M059J (cell line): ENCODE measurements at regions not wholly inside any gene's neighbourhood (a gene's known extent, or its start where the extent isn't known, plus 50 kb on each side); places are given as distances from the start of the nearest gene placed in this dataset.

Experiments used
- DNase-seq: peaks from one replicate; pipeline ENCODE4 v3.0.0-alpha.2; 2012; ENCODE audit warnings: low read depth

DNA sequence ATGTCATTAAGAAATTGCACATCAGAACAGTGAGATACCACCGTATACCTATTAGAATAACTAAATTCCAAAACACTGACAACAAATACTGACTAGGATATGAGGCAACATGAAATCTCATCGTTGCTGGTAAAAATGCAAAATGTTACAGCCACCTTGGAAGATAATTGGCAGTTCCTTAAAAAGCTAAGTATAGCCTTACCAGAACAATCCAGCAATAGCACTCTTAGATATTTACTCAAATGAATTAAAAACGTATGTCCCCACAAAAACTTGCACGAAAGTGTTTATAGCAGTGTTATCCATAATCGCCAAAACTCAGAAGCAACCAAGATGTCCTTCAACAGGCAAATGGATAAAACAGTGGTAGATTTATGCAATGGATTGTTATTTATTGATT is 241.7 kb downstream of the EPHA4 start:
- no peak for DNase-seq

DNA sequence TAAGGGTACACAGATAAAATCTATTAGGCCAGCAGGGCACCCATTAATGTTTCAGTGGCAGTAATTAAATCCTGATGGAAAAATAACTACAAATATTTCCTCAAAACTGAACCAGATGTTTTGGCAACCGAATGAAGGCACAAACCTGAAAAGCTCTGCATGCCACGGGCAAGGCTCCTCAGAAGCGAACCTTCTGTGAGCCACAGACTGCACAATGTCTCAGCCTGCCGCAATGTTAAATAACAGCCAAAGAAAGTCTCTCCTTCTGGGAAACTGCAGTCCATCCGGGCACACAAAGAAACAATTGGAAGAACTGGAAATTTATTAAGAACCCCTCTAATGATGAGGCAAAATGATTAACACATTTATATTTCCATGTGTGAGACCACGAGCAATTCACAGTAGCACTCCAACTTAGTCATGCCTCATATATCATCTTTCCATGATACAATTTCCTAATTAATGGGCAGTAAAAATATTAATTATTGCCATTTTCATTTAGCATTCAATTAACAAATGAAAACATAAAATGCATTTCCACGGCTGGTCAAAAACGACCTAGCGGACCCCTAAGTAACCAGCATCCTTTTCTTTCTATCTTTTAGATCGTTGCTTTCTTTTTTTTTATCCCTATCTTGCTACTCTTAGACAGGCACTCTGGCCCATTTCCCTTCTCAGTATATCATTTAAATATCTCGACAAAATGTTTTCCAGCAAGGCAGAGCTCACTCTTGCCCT is 237.5 kb downstream of the EPHA4 start:
- no peak for DNase-seq

DNA sequence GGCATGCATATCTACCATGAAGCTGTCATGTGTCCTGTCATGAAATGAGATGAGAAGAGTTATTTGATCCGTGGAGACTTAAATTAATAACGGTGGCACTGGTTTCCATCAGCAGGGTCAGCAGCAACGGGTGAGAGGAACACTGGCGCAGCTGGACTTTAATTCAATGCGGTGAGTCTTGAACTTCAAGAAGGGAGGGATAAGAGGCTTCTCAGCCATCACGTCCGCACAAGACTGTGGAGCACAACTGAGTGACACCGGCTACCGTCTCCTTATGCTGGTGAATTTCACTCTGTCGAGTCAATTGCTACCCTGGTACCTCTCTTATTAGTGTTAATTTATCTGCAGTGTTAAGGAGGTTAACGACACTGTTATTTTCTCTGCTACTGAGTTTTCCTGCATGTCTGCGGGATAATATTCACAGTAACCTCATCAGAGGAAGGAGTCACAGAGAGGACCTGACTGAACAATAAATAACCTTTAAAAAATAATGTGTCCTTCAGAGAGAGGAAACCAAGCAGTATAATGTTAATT is 236.8 kb downstream of the EPHA4 start:
- DNase-seq = no peak

DNA sequence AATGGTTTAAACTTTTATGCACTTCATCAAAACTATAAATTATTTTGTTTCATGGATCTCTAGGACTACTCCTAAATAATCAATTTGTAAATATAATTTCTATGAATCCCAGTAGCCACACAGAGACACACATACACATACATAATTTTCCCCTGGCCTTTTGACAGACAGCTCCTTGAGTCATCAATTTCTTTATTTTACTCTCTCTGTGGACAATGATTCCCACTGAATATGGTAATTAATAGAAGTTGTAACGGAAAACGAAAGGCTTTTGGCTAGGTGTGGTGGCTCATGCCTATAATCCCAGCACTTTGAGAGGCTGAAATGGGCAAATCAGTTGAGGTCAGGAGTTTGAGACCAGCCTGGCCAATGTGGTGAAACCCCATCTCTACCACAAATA is 235.1 kb downstream of the EPHA4 start:
- DNase-seq = no peak

DNA sequence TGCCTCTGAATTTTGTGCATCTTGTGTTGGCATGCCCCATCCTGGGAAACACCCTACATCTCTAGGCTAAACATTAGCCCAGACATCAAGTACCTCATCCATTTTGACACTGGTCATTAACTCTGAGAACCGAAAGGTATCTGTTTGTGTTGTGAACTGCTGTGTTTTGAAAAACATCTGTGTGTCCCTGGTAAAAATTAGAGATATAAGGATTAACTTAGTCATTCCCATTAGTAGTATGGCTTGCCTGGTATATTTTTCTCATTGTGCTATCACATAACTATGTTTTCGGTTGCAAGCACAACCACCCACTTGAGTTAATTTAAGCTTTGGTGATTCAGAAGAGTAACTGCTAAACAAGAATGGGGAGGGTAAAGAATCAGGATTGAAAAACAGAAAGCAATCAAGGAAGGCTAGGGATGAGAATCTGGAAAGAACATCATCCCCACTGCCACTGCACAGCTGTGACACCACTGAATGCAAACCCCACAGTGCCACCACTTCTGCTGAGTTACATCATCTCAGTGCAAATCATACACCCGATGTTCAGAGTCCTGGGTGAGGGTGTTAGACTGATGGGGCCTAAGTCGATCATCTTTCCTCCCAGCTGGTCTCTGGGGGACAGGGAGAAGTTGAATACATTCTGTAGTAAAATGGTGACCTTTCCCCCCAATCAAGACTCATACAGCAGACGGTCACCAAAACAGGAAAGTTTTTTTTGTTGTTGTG is 234.0 kb downstream of the EPHA4 start:
- DNase-seq = no peak

DNA sequence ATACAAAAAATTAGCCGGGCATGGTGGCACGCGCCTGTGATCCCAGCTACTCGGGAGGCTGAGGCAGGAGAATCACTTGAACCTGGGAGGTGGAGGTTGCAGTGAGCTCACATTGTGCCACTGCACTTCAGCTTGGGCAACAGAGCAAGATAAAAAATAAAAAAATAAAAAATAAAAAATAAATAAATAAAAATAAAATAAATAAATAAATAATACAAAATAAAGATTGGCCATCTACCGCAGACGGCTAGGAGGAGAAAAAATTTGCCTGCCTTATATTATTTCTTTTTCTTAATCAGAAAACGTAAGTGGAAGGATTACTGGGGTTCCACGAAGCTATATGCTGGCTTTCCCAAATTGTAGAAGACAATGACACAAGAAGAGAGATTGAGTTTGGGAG is 229.7 kb downstream of the EPHA4 start:
- no peak for DNase-seq

DNA sequence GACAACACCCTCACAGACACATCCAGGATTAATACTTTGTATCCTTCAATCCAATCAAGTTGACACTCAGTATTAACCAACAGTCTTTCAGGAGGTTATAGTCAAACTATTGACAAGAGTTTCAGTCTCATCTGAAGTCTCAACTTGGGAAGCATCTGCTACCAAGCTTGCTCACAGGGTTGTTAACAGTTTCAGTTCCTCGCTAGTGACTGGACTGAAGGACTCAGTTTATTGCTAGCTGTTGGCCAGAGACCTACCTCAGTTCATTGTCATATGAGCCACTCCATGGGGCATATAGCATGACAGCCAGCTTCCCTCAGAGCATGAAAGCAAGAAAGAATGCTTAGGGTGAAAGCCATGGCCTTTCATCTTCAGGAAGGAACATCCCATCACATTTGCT is 228.6 kb downstream of the EPHA4 start:
- DNase-seq = no peak

DNA sequence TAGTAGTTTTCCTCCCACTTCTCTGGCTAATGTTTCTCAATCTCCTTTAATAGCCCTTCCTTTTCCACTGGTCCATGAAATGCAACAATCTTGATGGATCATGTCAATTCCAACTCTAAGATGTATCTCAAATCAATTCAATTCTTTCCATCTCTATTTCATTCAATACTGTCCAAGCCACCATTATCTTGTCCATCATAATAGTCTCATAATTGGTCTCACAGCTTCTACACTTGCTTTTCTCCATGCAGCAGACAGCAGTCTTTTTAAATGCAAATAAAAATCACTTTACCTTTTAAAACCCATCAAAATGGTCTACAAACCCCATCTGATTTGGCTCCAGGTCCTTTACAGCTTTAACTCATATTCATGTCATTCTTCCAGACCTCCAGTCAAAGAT is 226.6 kb downstream of the EPHA4 start:
- DNase-seq = no peak

DNA sequence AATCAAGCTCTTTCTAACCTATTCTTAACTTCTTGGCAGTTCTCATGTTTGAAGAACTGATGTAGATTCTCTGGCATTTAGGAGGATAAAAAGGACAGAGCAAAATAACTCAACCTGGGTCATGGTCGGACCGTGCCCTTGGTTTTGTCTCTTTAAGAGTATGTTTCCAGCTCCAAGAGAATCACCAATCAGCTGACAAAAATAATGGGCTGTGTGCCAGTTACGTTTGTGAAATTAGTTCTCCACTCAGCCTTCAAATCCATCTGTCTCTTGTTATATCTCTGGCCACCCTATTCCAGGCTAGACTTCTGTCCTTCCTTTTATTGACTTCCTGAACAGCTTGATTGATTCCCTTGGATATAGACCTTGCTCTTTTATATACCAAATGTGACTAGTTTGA is 225.7 kb downstream of the EPHA4 start:
- no peak for DNase-seq

DNA sequence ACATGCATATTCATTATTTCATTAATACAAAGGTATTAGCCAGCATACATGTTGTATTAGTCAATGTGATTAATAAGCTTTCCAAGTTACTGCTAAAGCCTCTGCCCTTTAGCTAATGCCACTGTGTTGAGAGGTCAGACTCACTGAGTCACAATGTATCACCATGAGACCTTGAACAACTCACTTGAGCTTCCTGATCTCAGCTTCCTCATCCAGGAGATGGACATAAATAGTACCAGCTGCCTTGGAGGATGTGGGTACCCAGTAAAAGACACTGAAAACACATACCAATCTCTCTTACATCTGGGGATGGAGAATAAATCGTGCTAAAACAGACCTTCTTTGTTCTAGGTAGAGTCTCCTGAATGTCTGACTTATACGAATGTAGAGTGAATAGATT is 224.6 kb downstream of the EPHA4 start:
- DNase-seq = peak; percentile 3

DNA sequence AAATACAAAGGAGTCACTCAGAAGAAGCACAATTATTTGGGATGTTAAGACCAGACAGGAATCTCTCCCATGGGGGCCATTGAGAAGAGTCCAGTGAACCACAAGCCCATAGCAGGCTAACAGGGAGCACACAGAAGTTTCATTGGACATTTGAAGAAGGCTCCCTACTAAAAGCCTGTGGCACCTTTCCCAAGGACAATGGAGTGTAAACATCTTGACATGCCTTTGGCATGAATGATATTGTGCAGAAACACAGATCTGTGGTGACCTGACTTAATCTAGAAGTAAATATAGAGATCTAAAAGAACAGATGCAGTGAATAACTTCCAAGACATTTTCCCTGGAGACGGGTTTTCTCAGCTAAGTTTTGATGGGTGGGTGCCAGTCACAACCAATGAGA is 221.5 kb downstream of the EPHA4 start:
- peak; percentile 36 for DNase-seq

DNA sequence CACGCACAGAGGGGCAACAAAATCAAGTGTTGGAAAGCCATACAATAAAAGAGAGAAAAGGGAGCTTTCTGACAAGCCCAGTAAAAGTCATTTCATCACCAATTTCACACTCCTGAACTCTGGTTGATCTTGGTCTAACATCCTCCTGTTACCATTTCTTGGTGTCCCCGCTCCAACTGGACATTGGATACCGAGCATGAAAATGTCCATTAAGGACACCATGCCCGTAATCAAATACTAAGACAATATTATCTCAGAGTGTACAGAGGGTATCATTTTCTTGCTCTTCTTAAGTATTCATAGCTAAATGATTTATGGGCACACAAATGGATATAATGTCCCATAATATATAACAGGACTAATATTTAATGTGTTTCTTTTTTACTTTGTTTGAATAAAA is 218.9 kb downstream of the EPHA4 start:
- DNase-seq = no peak

DNA sequence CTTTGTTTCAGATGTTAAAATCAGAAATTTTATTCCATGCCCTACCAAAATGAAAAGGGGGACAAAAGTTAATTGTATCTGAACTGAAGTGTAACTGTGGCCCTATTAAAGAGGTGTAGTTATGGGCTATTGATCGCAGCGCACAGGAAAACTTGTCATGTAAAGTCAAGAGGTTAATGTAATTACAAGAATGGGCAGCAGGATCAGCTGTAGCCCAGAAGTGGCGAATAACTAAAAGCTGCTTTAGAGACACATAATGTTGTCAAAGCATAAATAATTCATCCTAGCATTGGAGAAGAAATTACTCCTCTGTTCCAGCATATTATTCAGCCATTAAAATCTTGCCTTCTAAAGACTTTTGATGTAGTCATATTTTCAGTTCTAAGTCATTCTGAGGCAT is 211.8 kb downstream of the EPHA4 start:
- DNase-seq = no peak

DNA sequence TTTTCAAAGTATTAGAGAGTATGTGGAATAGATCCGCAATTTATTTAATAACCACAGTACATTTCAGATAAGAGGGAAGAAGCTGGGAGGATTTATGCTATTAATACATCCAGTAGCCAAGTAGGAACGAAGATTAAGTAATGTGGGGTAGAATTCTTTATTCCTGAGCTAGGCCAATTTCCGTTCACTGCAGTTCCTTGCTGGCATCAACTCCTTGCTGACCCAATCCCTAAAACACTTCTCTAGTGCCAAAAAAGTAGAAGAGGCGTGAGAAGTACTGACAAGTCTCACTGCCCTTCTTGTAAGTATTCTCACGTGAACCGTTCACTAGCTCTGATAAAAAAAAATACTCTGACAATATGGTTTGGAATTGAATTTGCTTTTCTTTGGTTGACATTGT is 211.4 kb downstream of the EPHA4 start:
- no peak for DNase-seq

DNA sequence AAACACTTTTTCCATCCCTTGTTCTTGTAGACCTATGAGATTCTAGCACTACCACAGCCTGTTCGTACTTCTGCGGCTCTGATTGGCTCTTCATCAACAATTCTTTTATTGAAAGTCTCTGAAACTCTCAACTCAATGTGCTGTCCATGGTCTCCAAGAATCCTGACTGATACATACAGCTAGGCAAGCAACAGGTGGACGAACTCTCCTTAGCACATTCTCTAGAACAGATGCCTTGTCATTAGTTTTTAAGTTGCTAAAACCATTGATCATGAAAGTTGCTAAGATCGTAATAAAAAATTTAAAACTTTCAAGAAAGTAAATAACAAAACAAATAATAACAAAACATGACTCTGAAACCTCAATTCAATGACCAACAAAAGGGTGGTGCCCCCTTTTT is 210.5 kb downstream of the EPHA4 start:
- DNase-seq = no peak

DNA sequence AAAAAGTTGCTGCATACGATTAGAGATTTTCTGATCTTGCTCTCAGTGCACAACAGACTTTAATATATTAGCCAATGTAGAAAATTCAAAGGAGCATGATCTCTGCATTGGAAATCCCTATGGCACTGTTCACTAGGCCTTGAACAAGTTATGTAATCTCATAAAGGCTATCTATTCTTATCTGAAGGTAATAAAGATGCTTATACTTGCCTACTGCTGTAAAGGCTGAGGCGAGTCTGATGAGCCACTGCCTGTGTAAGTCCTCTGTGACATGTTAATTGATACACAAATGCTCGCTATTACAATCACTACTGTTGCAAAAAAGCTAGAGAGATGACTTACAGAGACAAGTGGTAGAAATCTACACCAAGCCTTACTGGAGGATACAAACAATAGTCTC is 207.4 kb downstream of the EPHA4 start:
- no peak for DNase-seq
